Fibroblast of lung (primary cell): ENCODE measurements at regions not wholly inside any gene's neighbourhood (a gene's known extent, or its start where the extent isn't known, plus 50 kb on each side); places are given as distances from the start of the nearest gene placed in this dataset.

Experiments
- CTCF ChIP-seq, 2 donors: IDR thresholded peaks in 1 of 2; conservative IDR thresholded peaks in 1 of 2; 1 replicate in 1 of 2; 2 replicates in 1 of 2; pipeline ENCODE4 v1.5.1; 2011 to 2012; ENCODE audit warnings: low read length in 2 of 2, control low read depth in 1 of 2, inconsistent platforms in 1 of 2, low read depth in 1 of 2, mild to moderate bottlenecking in 1 of 2
- EZH2 ChIP-seq: IDR thresholded peaks from 2 replicates; pipeline ENCODE4 v1.5.1; 2012; ENCODE audit warnings: low read length, control low read depth, mild to moderate bottlenecking; ENCODE audit errors: missing control alignments

GRCh38 chr18:7373441-7373840 is 142.6 kb downstream of the LRRC30 start:
- TF ChIP-seq CTCF (conservative IDR thresholded peaks at IDR 0.05 in 1 of 2, IDR thresholded peaks at IDR 0.05 in 1 of 2; ENCODE audit: low read depth in 1 of 2, low read length in 2 of 2) = no peak
- no peak for TF ChIP-seq EZH2
